ENCODE measurements at regions not wholly inside any gene's neighbourhood (a gene's known extent, or its start where the extent isn't known, plus 50 kb on each side); places are given as distances from the start of the nearest gene placed in this dataset.

GRCh38 chr12:85462888-85463287 is 182.9 kb downstream of the ALX1 start:
- no peak for TF ChIP-seq CTCF (IDR thresholded peaks at IDR 0.05)
- no peak for TF ChIP-seq POLR2A (IDR thresholded peaks at IDR 0.05)
